ENCODE measurements at regions not wholly inside any gene's neighbourhood (a gene's known extent, or its start where the extent isn't known, plus 50 kb on each side); places are given as distances from the start of the nearest gene placed in this dataset.

DNA sequence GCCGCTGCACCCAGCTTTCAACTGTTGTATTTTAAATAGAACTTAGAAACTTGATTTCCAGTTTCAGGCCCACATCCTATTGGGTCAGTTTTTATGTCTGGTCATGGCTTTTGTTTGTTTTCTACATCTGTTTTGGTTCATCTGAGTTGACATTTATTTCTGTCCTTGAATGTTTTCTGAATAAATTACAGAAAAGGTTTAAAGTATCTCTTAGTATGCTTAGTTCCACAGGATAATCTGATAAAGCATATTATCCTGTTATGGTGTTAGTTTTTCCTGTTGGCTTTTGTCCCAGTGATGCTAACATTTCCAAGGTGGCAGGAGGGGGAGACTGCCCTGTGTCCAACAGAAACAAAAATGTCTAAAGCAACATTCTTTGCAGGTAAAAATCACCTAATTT, 733.2 kb downstream of the INHBA start:
- TF ChIP-seq, protein P1, sequence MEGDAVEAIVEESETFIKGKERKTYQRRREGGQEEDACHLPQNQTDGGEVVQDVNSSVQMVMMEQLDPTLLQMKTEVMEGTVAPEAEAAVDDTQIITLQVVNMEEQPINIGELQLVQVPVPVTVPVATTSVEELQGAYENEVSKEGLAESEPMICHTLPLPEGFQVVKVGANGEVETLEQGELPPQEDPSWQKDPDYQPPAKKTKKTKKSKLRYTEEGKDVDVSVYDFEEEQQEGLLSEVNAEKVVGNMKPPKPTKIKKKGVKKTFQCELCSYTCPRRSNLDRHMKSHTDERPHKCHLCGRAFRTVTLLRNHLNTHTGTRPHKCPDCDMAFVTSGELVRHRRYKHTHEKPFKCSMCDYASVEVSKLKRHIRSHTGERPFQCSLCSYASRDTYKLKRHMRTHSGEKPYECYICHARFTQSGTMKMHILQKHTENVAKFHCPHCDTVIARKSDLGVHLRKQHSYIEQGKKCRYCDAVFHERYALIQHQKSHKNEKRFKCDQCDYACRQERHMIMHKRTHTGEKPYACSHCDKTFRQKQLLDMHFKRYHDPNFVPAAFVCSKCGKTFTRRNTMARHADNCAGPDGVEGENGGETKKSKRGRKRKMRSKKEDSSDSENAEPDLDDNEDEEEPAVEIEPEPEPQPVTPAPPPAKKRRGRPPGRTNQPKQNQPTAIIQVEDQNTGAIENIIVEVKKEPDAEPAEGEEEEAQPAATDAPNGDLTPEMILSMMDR (IDR thresholded peaks at IDR 0.05), result no peak
- TF ChIP-seq EP300 (IDR thresholded peaks at IDR 0.05) (no peak), POLR2A (IDR thresholded peaks at IDR 0.05) (no peak)

All from sigmoid colon (tissue), 4 donors.